GM21360 (cell line): ENCODE measurements at regions not wholly inside any gene's neighbourhood (a gene's known extent, or its start where the extent isn't known, plus 50 kb on each side); places are given as distances from the start of the nearest gene placed in this dataset.

ENCODE experiments used
- ATAC-seq: cut with Tn5 transposase; IDR thresholded peaks from one replicate; pipeline ENCODE4 v1.9.1; 2021; ENCODE audit warnings: mild to moderate bottlenecking, moderate library complexity; ENCODE audit not compliant: unreplicated experiment

DNA sequence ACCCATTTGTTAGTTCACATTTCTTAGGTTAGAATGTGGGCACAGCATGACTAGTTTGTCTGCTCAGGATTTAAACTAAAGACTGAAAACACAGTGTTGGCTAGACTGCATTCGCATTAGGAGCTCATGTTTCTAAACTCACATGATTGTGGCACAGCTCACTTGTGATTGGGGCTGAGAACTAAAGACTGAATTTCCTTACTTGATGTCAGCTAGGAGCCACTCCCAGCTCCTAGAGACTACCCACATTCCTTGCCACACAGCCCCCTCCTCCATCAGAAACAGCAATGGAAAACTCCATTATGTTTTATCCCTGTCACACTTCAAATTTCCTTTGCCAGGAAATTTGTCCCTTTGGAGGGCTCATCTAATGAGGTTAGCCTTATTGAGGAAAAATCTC is 170.2 kb upstream of the NUDT6 start:
- ATAC-seq, result no peak

DNA sequence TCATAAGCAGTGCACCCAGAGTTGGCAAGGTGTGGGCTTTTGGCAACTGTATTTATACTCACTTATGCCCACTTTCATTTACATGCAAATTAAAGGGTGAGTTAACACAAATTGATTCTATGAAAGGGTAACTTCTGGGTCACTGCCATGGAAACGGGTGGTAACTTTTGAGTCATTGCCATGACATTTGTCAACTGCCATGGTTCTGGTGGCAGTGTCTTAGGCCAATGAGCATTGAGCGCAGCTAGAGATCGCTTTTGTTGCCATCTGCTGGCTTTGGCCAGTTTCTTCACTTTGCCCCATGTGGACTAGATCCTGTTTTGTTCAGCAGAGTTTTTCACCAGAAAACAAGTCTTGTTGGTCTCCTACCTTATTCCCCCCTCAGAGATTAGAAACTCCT is 170.8 kb upstream of the NUDT6 start:
- no peak for ATAC-seq

DNA sequence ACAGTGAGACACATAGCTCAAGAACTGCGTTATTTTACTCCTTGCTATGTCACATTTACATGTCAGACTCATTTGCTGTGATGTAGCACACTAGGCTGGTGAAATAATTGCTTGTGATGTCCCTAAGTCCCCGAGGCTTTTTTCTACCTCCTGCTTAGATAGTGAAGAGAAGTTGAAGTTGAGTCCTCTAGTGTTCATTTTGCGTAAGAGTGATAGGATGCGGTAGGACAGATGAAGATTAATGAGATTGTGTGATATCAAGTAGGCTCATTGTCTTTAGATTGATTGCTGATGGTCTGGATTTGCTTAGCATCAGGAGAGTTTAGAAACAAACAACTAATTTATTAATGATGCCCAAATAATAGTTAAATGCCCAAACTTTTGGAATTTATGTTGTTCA is 173.6 kb upstream of the NUDT6 start:
- no peak for ATAC-seq

DNA sequence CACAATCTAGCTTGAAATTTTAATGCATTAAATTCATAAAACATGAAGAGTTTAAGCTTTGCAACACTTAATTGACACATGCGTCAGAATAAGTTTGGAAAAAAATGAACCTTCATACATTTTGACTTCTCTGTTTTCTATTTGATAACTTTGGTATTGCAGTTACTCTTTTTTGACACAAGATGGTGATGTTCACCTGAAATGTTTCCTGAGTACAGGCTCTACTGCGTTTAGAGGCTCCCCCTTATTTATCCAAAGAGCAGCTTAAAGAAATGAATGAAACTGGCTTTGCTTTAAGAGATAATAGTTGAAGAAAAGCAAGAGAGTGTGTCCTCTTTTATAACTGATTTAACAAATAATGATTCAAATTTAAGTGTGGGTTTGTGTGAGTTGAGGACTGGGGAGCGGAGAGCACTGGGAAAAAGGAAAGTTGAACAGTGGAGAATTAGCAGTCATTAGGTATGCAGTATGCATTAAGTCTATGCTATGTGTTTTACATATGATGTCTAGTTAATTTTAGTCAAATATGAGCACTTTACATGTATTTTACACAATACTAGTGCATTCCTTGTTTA is 180.6 kb upstream of the NUDT6 start:
- ATAC-seq, result peak; percentile 80

DNA sequence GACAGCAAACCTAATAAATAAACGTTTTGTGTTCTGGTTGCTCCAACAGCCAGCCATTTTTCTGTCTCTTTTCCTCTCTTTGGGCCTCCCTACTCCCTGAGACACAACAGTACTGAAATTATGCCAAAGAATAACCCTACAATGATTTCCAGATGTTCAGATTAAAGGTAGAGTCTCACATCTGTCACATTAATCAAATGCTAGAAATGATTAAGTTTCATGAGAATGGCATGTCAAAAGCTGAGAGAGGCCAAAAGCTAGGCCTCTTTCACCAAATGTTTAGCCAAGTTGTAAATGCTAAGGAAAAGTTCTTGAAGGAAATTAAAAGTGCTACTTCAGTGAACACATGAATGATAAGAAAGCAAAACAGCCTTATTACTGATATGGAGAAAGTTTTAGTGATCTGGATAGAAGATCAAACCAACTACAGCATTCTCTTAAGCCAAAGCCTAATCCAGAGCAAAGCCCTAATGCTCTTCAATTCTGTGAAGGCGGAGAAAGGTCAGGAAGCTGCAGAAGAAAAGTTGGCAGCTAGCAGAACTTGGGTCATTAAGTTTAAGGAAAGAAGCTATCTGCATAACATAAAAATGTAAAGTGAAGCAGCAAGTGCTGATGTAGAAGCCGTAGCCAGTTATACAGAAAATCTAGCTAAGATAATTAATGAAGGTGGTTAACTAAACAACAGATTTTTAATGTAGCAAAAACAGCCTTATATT is 182.1 kb upstream of the NUDT6 start:
- ATAC-seq, result no peak

DNA sequence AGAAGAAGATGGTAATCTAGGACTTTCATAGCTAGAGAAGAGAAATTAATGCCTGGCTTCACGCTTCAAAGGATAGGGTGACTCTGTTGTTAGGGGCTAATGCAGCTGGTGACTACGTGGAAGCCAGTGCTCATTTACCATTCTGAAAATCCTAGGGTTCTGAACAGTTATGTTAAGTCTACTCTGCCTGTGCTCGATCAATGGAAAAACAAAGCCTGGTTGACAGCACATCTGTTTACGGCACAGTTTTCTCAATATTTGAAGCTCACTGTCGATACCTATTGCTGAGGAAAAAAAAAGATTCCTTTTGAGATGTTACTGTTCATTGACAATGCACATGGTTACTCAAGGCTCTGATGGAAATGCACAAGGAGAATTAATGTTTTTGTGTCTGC is 182.6 kb upstream of the NUDT6 start:
- ATAC-seq, result no peak

DNA sequence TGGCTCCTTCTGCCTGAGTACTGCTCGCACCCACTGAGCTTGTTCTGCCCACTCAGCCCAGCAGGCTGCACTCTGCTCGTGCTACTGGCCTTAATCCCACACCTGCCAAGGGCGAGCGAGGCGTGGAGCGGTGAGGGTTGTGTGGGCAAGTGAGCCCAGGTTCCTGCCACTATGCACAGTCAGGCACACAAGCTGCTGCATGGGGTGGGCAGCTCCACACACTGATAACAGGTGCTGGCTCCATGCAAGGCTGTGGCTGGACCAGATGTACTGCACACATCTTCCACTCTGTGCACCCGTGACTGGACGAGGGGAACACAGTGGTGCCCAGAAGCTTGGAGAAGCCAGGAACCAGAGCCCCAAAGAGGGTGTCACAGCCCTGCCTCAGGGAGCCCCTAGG is 184.3 kb upstream of the NUDT6 start:
- no peak for ATAC-seq

DNA sequence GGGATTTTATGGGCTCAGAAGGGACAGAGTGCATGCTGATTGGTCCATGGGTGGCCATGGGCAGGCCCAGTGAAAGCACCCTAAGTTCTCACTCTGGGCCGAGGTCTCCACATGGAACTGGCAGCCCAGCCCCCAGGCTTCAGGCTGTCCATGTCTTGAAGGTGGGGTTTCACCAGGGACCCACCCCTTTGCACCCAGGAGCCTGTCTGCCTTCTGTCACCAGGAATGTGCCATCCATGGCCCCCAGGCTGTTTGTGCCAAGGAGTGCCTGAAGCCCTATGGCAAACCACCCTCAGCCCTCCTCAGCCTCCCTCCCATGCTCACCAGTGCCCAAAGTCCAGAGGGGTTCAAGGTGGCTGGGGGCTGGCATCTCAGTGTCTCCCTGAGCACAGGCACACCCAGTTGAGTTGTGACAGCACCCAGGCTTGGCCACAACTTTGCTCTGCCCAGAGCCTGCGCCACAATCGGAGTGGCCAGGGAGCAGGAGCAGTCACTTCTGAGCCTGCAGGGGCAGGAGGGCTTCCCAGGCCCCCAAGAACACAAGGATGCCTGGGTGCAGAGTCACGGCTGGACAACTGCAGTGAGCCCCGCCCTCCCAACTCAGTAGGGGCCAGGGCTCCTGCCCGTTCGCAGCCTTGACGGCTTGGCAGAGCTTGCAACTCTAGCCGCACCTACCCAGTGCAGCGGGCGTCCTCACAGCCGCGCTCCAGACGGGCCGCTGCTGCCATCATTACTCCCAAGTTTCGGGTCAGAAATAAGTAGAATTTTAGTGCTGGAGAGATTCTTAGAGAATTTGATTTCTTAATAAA is 185.3 kb upstream of the NUDT6 start:
- no peak for ATAC-seq

DNA sequence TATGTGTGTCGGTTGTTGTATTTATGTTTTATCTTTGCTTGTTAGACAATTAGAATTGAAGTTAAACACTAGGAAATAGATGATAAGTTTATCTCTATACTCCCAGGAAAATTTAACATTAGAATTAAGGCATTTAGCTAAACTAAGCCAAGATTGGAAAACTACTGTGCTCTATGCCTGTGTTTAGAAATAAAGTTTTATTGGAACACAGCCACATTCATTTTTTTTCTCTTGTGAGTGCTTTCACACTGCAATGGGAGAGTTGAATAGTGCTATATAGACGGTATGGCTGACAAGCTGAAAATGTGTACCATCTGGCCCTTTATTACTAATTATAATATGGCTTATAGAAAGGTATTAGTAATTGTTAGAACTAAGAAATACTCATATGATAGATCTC is 186.7 kb upstream of the NUDT6 start:
- no peak for ATAC-seq

DNA sequence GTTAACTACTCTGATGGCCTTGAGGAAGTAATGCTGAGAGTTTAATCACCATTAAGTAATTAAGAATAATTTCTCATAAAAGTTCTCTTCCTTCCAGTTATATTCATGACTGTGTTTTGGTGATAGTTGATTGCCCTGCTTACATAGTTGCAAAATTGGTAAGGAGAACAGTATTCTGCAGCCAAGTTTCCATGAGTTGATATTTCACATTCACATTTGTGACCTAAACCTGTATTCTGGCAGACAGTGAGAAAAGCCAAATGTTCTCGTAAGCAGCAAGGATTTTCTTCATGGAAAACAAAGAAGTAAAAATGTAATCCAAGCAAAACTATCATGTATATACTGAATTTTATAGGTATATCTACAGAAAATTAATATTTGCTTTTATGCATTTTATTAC is 187.8 kb upstream of the NUDT6 start:
- ATAC-seq, result no peak

DNA sequence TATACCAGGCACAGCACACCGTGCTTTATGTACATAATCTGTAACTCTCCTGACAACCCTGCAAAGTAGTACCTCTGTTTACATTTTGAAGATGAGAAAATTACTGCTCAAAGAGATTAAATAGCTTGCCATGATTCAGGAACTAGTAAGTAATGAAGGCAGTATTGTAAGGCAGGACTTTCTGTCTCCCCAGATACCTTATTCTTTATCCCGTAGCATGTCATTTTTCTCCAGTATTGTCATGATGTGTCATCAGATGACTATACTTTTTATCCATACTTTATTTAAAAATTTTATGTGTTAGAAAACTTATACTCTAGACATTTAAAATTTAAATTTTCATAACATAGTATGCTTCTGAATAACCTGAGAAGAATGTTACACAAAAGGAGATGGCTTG is 188.3 kb upstream of the NUDT6 start:
- ATAC-seq, result no peak

DNA sequence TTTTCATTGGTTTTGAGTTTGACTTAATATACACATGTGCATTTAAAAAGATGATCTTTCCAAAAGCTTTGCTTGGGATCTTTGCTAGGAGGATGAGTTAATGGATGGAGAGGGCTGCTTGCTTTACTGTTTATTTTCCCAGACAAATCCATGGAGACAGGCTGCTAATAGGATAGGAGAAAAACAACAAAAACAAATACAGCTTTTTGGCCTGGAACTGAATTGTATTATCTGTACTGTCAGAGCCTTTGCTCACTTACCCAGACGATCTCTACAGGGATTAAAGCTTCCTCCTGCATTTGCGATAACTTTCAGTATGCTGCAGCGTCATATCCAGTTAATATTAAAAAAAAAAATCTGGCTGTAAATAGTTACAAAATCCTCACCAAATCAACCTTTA is 190.8 kb upstream of the NUDT6 start:
- ATAC-seq, result no peak

DNA sequence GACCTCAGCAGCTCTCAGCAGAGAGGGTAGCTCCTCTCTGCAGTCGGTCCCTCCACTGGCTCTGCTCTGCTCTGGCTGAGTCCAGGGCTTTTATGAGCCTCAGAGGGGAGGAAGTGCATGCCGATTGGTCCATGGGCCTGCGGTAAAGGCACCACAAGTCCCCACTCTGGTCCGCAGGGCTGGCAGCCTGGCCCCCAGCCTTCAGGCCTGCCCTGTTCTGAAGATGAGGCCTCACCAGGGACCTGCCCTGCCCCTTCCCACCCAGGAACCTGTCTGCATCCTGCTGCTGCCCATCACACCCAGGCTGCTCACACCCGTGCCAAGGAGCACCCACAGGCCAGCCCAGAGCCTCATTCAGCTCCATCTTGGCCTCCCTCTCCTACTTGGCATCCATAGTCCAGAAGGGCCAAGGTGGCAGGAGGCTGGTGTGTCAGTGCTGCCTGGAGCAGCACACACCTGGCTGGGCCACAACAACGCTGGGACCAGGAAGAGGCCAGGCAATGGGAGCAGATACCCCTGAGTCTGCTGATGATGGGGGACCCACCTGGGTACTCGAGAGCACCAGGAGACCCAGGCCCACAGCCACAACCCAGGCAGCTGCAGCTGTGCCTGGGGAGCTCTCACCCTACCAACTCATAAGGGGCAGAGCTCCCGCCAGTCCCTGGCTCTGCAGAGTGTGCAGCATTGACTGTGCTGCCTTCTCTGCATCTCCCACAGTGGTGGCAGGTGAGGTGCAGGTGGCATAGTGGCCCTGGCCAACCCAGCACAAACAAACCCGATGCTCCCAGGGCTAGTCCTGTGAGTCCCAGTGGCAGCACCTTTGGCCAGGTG is 191.9 kb upstream of the NUDT6 start:
- ATAC-seq, result no peak

DNA sequence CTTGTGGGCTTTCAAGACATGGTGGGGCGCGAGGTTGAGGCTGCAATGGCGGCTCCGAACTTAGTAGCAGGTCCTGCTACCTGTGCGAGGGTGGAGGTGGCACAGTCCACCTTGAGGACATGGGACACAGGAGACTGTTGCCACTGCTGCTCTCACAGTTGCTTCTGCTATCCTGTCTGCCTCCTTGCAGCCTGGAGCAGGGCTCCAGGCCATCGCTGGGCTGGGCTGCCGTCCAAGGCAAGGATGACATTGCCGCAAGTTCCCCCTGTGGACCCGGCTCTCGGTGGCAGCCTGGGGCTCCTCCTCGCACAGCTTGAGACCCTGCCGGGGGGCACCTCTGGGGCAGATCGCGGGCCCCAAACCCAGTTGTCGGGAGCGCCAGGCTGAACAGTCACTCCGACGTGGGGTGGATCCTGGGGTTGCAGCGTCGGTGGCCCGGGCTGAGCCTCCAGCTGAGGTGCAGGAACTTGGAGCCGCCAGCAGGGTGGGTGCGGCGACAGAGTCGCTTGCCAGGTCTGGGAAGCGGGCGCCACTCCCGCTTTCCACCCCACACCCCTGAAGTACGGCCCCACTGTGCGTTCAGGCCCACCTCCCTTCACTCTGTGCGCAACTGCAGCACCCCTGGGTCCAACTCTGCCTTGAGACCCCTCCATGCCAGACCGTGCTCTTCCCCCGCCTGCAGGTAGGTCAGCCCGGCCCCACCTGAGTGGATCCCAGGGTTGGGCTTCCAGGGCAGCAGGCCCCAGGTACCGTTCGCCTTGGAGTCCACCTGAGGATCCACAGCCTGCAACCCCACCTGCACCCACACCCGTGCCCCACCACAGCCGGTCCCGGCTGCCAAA is 192.7 kb upstream of the NUDT6 start:
- no peak for ATAC-seq

DNA sequence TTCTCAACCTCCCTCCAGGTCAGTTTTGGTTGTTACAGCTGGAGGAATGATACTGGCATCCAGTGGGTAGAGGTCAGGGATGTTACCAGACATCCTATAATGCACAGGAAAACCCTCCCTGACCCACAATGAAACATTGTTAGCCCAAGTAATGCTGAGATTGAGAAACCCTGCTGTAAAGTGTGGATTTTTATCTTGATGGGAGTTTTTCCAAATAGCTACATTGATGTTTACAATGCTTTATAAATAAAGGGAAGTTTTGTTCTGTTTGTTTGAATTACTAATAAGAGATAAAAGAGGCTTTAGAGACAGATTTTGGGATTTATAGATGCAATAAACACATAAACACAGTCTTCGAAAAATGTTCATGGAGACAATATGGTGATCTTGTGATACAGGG is 194.0 kb upstream of the NUDT6 start:
- ATAC-seq, result no peak

DNA sequence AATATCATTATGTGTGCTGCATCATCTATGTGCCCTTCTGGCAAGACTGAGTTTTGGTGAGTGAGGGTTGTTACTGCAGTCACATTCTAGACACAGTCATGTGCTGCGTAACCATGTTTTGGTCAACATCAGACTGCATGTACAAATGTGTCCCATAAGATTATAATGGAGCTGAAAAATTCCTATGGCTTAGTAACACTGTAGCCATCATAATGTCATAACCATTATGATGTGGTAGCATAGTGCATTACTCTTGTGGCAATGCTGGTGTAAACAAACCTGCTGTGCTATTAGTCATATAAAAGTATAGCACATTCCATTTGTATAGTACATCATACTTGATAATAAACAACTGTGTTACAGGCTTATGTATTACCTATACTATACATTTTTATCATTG is 198.1 kb upstream of the NUDT6 start:
- ATAC-seq, result no peak

DNA sequence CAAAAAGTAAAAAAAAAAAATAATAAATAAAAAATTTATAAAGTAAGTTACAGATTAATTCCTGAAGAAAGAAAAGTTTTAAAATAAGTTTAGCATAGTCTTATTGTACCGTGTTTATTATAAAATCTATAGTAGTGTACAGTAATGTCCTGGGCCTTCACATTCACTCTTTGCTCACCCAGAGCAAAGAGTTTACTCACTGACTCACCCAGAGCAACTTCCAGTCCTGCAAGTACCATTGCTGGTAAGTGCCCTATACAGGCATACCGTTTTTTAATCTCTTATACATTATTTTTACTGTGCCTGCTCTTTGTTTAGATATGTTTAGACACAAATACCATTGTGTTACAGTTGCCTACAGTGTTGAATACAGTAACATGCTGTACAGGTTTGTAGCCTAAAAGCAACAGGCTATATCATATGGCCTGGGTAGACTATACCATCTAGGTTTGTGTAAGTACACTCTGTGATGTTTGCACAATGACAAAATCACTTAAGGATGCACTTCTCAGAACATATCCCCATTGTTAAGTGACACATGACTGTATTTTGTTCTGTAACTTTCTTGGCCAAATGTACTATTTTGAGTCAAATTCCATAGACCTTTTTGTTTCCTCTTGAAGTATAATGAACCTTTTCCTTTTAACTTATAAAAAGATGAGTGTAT is 199.0 kb upstream of the NUDT6 start:
- no peak for ATAC-seq

DNA sequence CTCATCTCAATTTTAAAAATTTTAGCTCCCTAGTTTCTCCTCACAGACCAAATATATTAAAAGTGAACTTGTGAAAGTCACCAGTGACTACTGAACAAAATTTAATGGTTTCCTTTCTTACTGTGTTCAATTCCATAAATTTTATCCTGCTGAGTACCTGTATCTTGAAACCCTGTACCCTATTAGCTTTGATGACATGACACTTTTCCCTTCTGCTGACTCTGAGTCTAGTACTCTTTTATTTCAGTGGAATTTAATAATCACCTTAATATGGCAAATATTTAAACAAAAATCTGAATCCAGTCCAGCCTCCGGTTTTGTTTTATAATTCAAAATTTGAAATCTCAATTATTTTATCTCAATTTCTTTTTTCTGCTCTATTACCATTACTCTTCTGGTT is 203.1 kb upstream of the NUDT6 start:
- no peak for ATAC-seq

DNA sequence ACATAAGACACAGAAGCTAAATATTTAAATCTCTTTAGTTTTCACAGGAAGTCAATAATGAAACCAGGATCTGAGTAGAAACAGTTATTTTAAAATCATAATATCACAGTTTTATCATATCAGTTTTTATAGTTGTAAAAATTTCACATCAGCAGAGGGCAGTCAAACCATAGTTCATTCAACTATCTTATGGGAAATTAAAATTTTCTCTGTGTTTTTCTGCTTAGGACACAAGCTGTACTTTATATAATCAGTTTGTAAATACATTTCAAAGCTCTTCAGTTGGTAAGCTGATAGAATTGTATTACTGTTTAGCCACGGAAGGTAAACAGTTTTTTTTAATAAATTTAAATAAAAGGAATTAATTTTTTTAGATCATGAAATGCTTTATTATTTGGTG is 204.8 kb upstream of the NUDT6 start:
- no peak for ATAC-seq

DNA sequence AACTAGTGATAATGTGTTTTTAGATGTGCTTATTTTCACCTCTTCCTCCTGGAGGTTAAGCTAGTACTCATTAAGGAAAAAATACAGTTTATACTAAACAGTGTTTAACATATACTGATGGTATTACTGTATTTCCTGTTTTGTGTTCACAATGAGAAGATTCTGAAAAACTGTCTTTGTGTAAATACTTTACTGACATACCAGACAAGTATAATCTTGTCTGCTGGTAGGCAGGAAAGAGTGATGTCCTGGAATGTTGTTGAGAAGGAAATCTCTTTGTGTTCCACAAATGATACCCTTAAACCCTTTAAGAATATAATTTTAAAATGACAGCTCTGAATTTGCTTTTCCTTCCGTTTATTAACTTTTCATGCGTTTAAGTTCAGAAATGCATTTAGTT is 205.5 kb upstream of the NUDT6 start:
- no peak for ATAC-seq
